SK-N-MC (cell line): ENCODE measurements at regions not wholly inside any gene's neighbourhood (a gene's known extent, or its start where the extent isn't known, plus 50 kb on each side); places are given as distances from the start of the nearest gene placed in this dataset.

Source experiments
- DNase-seq: peaks from one replicate; pipeline ENCODE4 v3.0.0-alpha.2; 2011; ENCODE audit warnings: low read depth, low spot score
- H3K27ac ChIP-seq: fragments of 200-600 bp; sonication (generic); 2 replicates; pipeline ENCODE4 v1.5.1; 2016; ENCODE audit warnings: mixed run types
- H3K36me3 ChIP-seq: fragments of 200-600 bp; sonication (generic); 2 replicates; pipeline ENCODE4 v1.6.1; 2017; ENCODE audit warnings: antibody characterized with exemption, low read length, mixed read lengths; ENCODE audit not compliant: insufficient read depth
- H3K4me3 ChIP-seq: fragments of 200-600 bp; sonication (generic); 2 replicates; pipeline ENCODE4 v1.5.1; 2016
- H3K9ac ChIP-seq: fragments of 200-600 bp; sonication (generic); 2 replicates; pipeline ENCODE4 v1.8.0; 2017; ENCODE audit warnings: mixed run types, mixed read lengths; ENCODE audit not compliant: insufficient read length
- H3K9me3 ChIP-seq: fragments of 200-600 bp; sonication (generic); 2 replicates; pipeline ENCODE4 v1.6.1; 2017; ENCODE audit warnings: low read depth, mild to moderate bottlenecking, antibody characterized with exemption, low read length, moderate library complexity, mixed read lengths
- EZH2 ChIP-seq: fragments of 200-600 bp; sonication (generic); IDR thresholded peaks from one replicate; pipeline ENCODE4 v1.6.1; 2017; ENCODE audit warnings: antibody characterized with exemption
- FOXP2 ChIP-seq: optimal IDR thresholded peaks from 2 replicates; pipeline ENCODE3; 2011; ENCODE audit warnings: mild to moderate bottlenecking, moderate library complexity; ENCODE audit not compliant: insufficient read depth; ENCODE audit errors: extremely low read length, control extremely low read depth
- POLR2AphosphoS5 ChIP-seq: IDR thresholded peaks from 2 replicates; pipeline ENCODE4 v1.6.1; 2012; ENCODE audit warnings: mild to moderate bottlenecking, low read depth, low read length, borderline replicate concordance

GRCh38 chr2:54360055-54360792 is 95.9 kb upstream of the SPTBN1 start:
- DNase-seq = no peak
- H3K9ac ChIP-seq = no peak overlapping the region
- TF ChIP-seq POLR2AphosphoS5 = no peak
- no peaks in the 10 kb centered on the region for H3K36me3 ChIP-seq
- H3K4me3 ChIP-seq = no peak overlapping the region; the same call in 1 of the 2 replicates
- no peak overlapping the region for H3K27ac ChIP-seq
- H3K9me3 ChIP-seq = no peaks in the 10 kb centered on the region

GRCh38 chr2:54364409-54364808 is 91.7 kb upstream of the SPTBN1 start:
- Histone ChIP-seq H3K4me3 (no peak overlapping the region), H3K9ac (no peak overlapping the region), H3K9me3 (no peaks in the 10 kb centered on the region), H3K27ac (no peak overlapping the region), H3K36me3 (no peaks in the 10 kb centered on the region)
- TF ChIP-seq FOXP2 (no peak), POLR2AphosphoS5 (no peak), EZH2 (no peak)
- no peak for DNase-seq

- TF ChIP-seq EZH2 (no peak), POLR2AphosphoS5 (no peak), FOXP2 (no peak)
- Histone ChIP-seq H3K27ac (no peak overlapping the region), H3K9ac (no peak overlapping the region), H3K4me3 (no peak overlapping the region), H3K36me3 (no peaks in the 10 kb centered on the region), H3K9me3 (no peaks in the 10 kb centered on the region)
- no peak for DNase-seq
These were observed 90.5 kb upstream of the SPTBN1 start for GRCh38 chr2:54365661-54366060.

- Histone ChIP-seq H3K9ac (no peak overlapping the region), H3K4me3 (no peak overlapping the region), H3K27ac (no peak overlapping the region), H3K36me3 (no peaks in the 10 kb centered on the region), H3K9me3 (no peaks in the 10 kb centered on the region)
- TF ChIP-seq EZH2 = no peak
- TF ChIP-seq POLR2AphosphoS5 = no peak
- TF ChIP-seq FOXP2 = no peak
- no peak for DNase-seq
These were observed 89.4 kb upstream of the SPTBN1 start for GRCh38 chr2:54366487-54367280.

- no peak for DNase-seq
- TF ChIP-seq POLR2AphosphoS5 (no peak), EZH2 (no peak), FOXP2 (no peak)
- no peak overlapping the region for H3K27ac ChIP-seq
- H3K4me3 ChIP-seq = no peak overlapping the region
- no peak overlapping the region for H3K9ac ChIP-seq
- no peaks in the 10 kb centered on the region for H3K9me3 ChIP-seq
- no peaks in the 10 kb centered on the region for H3K36me3 ChIP-seq
These were observed 85.6 kb upstream of the SPTBN1 start for GRCh38 chr2:54370405-54371104.

GRCh38 chr2:54371460-54372065 is 84.6 kb upstream of the SPTBN1 start:
- Histone ChIP-seq H3K27ac (no peak overlapping the region), H3K36me3 (no peaks in the 10 kb centered on the region), H3K9ac (no peak overlapping the region), H3K4me3 (no peak overlapping the region), H3K9me3 (no peaks in the 10 kb centered on the region)
- TF ChIP-seq FOXP2 (no peak), EZH2 (no peak), POLR2AphosphoS5 (no peak)
- DNase-seq = no peak

- H3K9ac ChIP-seq = no peak overlapping the region
- H3K9me3 ChIP-seq = no peaks in the 10 kb centered on the region
- no peak for TF ChIP-seq FOXP2
- no peak for TF ChIP-seq EZH2
- no peak for TF ChIP-seq POLR2AphosphoS5
- H3K36me3 ChIP-seq = no peaks in the 10 kb centered on the region
- H3K27ac ChIP-seq = no peak overlapping the region
- no peak overlapping the region for H3K4me3 ChIP-seq
- no peak for DNase-seq
These were observed 83.8 kb upstream of the SPTBN1 start for GRCh38 chr2:54372361-54372760.

- Histone ChIP-seq H3K27ac (no peak overlapping the region), H3K9me3 (no peaks in the 10 kb centered on the region), H3K36me3 (no peaks in the 10 kb centered on the region), H3K9ac (no peak overlapping the region), H3K4me3 (no peak overlapping the region)
- no peak for DNase-seq
- TF ChIP-seq POLR2AphosphoS5 (no peak), FOXP2 (no peak), EZH2 (no peak)
These were observed 82.3 kb upstream of the SPTBN1 start for GRCh38 chr2:54373855-54374254.
